SU-DHL-6 (cell line): ENCODE measurements at regions not wholly inside any gene's neighbourhood (a gene's known extent, or its start where the extent isn't known, plus 50 kb on each side); places are given as distances from the start of the nearest gene placed in this dataset.
"Not testable (repeated sequence)": the region's sequence is repeated elsewhere in the genome, so short reads cannot be mapped to it uniquely, and the experiment has no call there.

Source experiments
- H2AFZ ChIP-seq: fragments of 200-600 bp; sonication (generic); 2 replicates; pipeline ENCODE4 v1.6.1; 2014; ENCODE audit warnings: low read depth, mild to moderate bottlenecking, moderate library complexity, mixed read lengths, antibody characterized with exemption, low read length; ENCODE audit not compliant: severe bottlenecking
- H3F3A ChIP-seq: fragments of 200-600 bp; shearing (Covaris generic); 2 replicates; pipeline ENCODE4 v1.6.0; 2016; ENCODE audit warnings: antibody characterized with exemption, mild to moderate bottlenecking; ENCODE audit not compliant: insufficient read depth
- H3K27ac ChIP-seq: fragments of 200-600 bp; sonication (generic); 2 replicates; pipeline ENCODE4 v1.5.1; 2016; ENCODE audit warnings: low read depth, mild to moderate bottlenecking, low read length, moderate library complexity, mixed read lengths
- H3K27me3 ChIP-seq: fragments of 200-600 bp; sonication (generic), shearing (Covaris generic); 2 replicates; pipeline ENCODE4 v1.6.0; 2014; ENCODE audit warnings: mild to moderate bottlenecking, low read length
- H3K36me3 ChIP-seq: fragments of 200-600 bp; sonication (generic); 2 replicates; pipeline ENCODE4 v1.6.1; 2014; ENCODE audit warnings: mild to moderate bottlenecking, low read length, mixed read lengths
- H3K4me2 ChIP-seq: fragments of 300-600, 200-600 bp; shearing (Covaris generic), sonication (generic); 2 replicates; pipeline ENCODE4 v1.6.0; 2014; ENCODE audit warnings: low read length, low read depth, mild to moderate bottlenecking; ENCODE audit not compliant: poor library complexity, severe bottlenecking
- H3K4me3 ChIP-seq: fragments of 200-600 bp; sonication (generic); 2 replicates; pipeline ENCODE4 v1.5.1; 2014; ENCODE audit warnings: antibody characterized with exemption, low read length, mild to moderate bottlenecking, mixed read lengths; ENCODE audit not compliant: insufficient read depth, poor library complexity, severe bottlenecking
- H3K79me2 ChIP-seq: fragments of 200-600 bp; sonication (generic); 2 replicates; pipeline ENCODE4 v1.6.1; 2014; ENCODE audit warnings: mild to moderate bottlenecking, low read length, moderate library complexity; ENCODE audit not compliant: insufficient read depth
- H3K9ac ChIP-seq: fragments of 200-600 bp; sonication (generic); 2 replicates; pipeline ENCODE4 v1.7.0; 2014; ENCODE audit warnings: mild to moderate bottlenecking, low read length
- H3K9me2 ChIP-seq: fragments of 200-600 bp; sonication (generic); replicated peaks from 2 replicates; pipeline ENCODE4 v1.6.1; 2014; ENCODE audit warnings: low read length; ENCODE audit not compliant: insufficient read depth
- H3K9me3 ChIP-seq: fragments of 200-600 bp; sonication (generic); 2 replicates; pipeline ENCODE4 v1.6.1; 2014; ENCODE audit warnings: low read length, mixed read lengths; ENCODE audit not compliant: insufficient read depth
- H4K20me1 ChIP-seq: fragments of 200-600 bp; sonication (generic); 2 replicates; pipeline ENCODE4 v1.6.1; 2014; ENCODE audit warnings: low read depth, mild to moderate bottlenecking, antibody characterized with exemption, low read length, moderate library complexity, mixed read lengths
- EZH2phosphoT487 ChIP-seq: fragments of 200-600 bp; sonication (generic), shearing (Covaris generic); conservative IDR thresholded peaks from 2 replicates; pipeline ENCODE4 v1.6.1; 2018; ENCODE audit warnings: mild to moderate bottlenecking, antibody characterized with exemption, low read length, moderate library complexity, mixed read lengths
- TF ChIP-seq, protein P1 (sequence below): fragments of 200-600 bp; sonication (generic); IDR thresholded peaks from one replicate; pipeline ENCODE4 v1.5.1; 2017; ENCODE audit warnings: antibody characterized with exemption, mild to moderate bottlenecking, low read length, moderate library complexity; ENCODE audit not compliant: insufficient read depth, poor library complexity, severe bottlenecking

DNA sequence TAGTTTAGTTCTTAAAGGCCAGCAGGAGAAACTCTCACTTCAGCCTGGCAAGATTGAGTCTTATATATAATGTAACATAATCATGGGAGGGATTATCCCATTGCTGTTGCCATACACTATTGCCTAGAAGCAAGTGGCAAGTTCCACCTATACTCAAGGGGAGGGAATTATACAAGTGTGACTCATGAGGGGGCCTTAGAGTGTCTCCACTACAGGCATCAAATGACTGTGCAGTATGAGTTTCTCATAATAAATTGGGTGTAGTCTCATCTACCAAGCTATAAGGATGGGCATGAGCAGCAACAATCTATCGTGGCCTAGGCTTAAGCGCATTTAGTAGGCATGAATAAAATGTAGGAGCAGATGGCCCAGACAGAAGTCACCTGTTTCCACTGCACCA lies 89.1 kb upstream of the C1GALT1C1 start:
- Histone ChIP-seq H3F3A (no peaks in the 10 kb centered on the region), H3K36me3 (no peaks in the 10 kb centered on the region), H3K27ac (no peak overlapping the region), H3K9ac (no peak overlapping the region), H3K27me3 (no peaks in the 10 kb centered on the region), H4K20me1 (no peaks in the 10 kb centered on the region), H2AFZ (no peak overlapping the region), H3K9me3 (no peaks in the 10 kb centered on the region), H3K79me2 (no peaks in the 10 kb centered on the region), H3K9me2 (no peaks in the 10 kb centered on the region), H3K4me2 (no peak overlapping the region), H3K4me3 (no peak overlapping the region)
- TF ChIP-seq, protein P1, sequence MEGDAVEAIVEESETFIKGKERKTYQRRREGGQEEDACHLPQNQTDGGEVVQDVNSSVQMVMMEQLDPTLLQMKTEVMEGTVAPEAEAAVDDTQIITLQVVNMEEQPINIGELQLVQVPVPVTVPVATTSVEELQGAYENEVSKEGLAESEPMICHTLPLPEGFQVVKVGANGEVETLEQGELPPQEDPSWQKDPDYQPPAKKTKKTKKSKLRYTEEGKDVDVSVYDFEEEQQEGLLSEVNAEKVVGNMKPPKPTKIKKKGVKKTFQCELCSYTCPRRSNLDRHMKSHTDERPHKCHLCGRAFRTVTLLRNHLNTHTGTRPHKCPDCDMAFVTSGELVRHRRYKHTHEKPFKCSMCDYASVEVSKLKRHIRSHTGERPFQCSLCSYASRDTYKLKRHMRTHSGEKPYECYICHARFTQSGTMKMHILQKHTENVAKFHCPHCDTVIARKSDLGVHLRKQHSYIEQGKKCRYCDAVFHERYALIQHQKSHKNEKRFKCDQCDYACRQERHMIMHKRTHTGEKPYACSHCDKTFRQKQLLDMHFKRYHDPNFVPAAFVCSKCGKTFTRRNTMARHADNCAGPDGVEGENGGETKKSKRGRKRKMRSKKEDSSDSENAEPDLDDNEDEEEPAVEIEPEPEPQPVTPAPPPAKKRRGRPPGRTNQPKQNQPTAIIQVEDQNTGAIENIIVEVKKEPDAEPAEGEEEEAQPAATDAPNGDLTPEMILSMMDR: no peak
- TF ChIP-seq EZH2phosphoT487: no peak

DNA sequence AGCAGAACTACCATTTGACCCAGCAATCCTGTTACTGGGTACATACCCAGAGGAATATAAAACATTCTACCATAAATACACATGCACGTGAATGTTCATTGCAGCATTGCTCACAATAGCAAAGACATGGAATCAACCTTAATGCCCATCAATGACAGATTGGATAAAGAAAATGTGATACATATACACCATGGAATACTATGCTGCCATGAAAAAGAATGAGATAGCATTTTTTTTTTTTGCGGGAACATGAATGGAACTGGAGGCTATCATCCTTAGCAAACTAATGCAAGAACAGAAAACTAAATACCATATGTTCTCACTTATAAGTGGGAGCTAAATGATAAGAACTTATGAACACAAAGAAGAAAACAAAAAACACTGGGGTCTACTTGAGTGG lies 72.5 kb upstream of the C1GALT1C1 start:
- not testable (repeated sequence) for H3K4me2 ChIP-seq, H3K36me3 ChIP-seq, H3K27ac ChIP-seq, H3K9me2 ChIP-seq, H3K9me3 ChIP-seq, H2AFZ ChIP-seq, H3K79me2 ChIP-seq, H3K27me3 ChIP-seq, H3K4me3 ChIP-seq, H3F3A ChIP-seq, H3K9ac ChIP-seq, H4K20me1 ChIP-seq

DNA sequence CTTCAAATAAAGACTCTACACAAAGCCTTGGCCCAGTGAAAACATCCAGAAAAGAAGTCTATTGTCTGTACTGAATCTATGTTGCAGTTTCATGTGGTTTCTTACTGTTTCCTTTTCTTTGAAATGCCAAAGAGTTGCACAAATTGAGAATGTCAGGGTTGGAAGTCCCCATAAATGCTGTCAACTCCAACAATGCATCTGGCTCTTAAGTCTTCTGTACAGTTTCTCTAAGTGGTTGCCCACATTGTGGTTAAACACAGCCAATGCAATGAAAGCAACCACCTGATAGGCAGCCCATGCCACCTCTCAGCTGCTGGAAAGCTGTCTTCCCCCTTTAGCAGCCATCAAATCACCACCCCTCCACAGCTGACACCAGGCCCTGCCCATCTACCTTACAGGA lies 67.2 kb upstream of the C1GALT1C1 start:
- H3K4me3 ChIP-seq: no peak overlapping the region
- no peaks in the 10 kb centered on the region for H4K20me1 ChIP-seq
- H3K27me3 ChIP-seq: no peaks in the 10 kb centered on the region
- no peaks in the 10 kb centered on the region for H3F3A ChIP-seq
- no peaks in the 10 kb centered on the region for H3K36me3 ChIP-seq
- no peaks in the 10 kb centered on the region for H3K9me2 ChIP-seq
- no peak overlapping the region for H3K9ac ChIP-seq
- H3K4me2 ChIP-seq: no peak overlapping the region
- no peak overlapping the region for H3K27ac ChIP-seq
- H3K79me2 ChIP-seq: no peaks in the 10 kb centered on the region
- H3K9me3 ChIP-seq: no peaks in the 10 kb centered on the region
- no peak overlapping the region for H2AFZ ChIP-seq
- TF ChIP-seq EZH2phosphoT487: no peak
- TF ChIP-seq, protein P1: no peak

DNA sequence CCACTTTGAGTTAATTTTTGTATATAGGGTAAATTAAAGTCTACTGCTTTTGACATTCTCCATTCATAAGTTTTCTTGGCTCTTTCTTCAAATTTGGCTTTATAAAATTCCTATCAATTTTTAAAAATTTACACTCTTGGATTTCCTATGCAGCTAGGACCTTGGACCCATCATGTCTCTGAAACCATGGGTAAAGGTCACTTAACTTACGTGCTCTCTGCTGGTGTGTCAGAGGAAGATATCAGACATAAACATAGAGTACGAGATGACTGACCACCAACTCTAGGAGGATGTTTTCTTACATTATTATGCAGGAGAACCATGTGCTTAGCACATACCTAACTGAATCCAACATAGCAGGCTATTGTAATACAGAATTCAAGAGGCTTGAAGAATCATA lies 62.5 kb upstream of the C1GALT1C1 start:
- TF ChIP-seq EZH2phosphoT487: no peak
- TF ChIP-seq, protein P1: no peak
- no peak overlapping the region for H3K27ac ChIP-seq
- H3K9me2 ChIP-seq: no peaks in the 10 kb centered on the region
- H3K79me2 ChIP-seq: no peaks in the 10 kb centered on the region
- no peaks in the 10 kb centered on the region for H3K27me3 ChIP-seq
- no peak overlapping the region for H3K4me2 ChIP-seq
- no peaks in the 10 kb centered on the region for H3K36me3 ChIP-seq
- no peaks in the 10 kb centered on the region for H4K20me1 ChIP-seq
- H3F3A ChIP-seq: no peaks in the 10 kb centered on the region
- H3K9me3 ChIP-seq: no peaks in the 10 kb centered on the region
- H3K4me3 ChIP-seq: no peak overlapping the region
- no peak overlapping the region for H2AFZ ChIP-seq
- no peak overlapping the region for H3K9ac ChIP-seq
